ENCODE measurements at regions not wholly inside any gene's neighbourhood (a gene's known extent, or its start where the extent isn't known, plus 50 kb on each side); places are given as distances from the start of the nearest gene placed in this dataset.

DNA sequence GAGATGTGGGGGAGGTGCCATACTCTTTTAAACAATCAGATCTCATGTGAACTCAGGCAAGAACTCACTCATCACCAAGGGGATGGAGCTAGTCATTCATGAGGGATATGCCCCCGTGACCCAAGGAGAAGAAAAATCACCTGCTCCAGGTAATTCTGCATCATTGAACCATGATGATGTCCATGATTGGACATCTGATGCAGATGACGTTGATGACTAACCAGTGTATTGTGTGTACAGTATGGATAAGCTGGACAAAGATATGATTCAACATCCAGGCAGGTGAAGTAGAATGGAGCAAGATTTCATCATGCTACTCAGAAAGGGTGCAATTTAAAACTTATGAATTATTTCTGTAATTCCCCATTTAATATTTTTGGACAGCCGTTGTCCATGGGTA is 286.4 kb upstream of the SMIM31 start:
- Histone ChIP-seq H3K27me3 (ENCODE audit: control insufficient read depth, insufficient read depth, low read length, poor library complexity, severe bottlenecking) (no peaks in the 10 kb centered on the region), H3K36me3 (ENCODE audit: control insufficient read depth, insufficient read depth, low read length) (no peaks in the 10 kb centered on the region), H3K9me3 (ENCODE audit: control insufficient read depth, low read length) (no peaks in the 10 kb centered on the region), H3K4me3 (ENCODE audit: low read length) (no peak overlapping the region), H3K4me1 (ENCODE audit: control insufficient read depth, insufficient read depth, low read length) (no peaks in the 10 kb centered on the region), H3K9ac (ENCODE audit: extremely low read depth, low read length, poor library complexity, severe bottlenecking) (no peak overlapping the region), H3K27ac (ENCODE audit: low read depth, low read length) (no peak overlapping the region)
- WGBS, 2 experiments (ENCODE audit: insufficient coverage in 1 of 2, insufficient read length in 1 of 2) = 96 to 100% methylated on average over 1 to 3 of the region's 3 CpGs
- no peaks in the 10 kb centered on the region for H3K9me3 Mint-ChIP-seq
- H3K4me3 Mint-ChIP-seq = no peak overlapping the region
- H3K4me1 Mint-ChIP-seq = peaks cover 13% of the 10 kb centered on the region
- TF ChIP-seq, protein P1, sequence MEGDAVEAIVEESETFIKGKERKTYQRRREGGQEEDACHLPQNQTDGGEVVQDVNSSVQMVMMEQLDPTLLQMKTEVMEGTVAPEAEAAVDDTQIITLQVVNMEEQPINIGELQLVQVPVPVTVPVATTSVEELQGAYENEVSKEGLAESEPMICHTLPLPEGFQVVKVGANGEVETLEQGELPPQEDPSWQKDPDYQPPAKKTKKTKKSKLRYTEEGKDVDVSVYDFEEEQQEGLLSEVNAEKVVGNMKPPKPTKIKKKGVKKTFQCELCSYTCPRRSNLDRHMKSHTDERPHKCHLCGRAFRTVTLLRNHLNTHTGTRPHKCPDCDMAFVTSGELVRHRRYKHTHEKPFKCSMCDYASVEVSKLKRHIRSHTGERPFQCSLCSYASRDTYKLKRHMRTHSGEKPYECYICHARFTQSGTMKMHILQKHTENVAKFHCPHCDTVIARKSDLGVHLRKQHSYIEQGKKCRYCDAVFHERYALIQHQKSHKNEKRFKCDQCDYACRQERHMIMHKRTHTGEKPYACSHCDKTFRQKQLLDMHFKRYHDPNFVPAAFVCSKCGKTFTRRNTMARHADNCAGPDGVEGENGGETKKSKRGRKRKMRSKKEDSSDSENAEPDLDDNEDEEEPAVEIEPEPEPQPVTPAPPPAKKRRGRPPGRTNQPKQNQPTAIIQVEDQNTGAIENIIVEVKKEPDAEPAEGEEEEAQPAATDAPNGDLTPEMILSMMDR (conservative IDR thresholded peaks at IDR 0.05) = no peak
- no peak for DNase-seq
- H3K27me3 Mint-ChIP-seq (ENCODE audit: insufficient read depth) = no peaks in the 10 kb centered on the region
- H3K36me3 Mint-ChIP-seq (ENCODE audit: low read depth) = no peaks in the 10 kb centered on the region
- H3K27ac Mint-ChIP-seq = no peak overlapping the region

- Histone ChIP-seq H3K27me3 (ENCODE audit: control insufficient read depth, insufficient read depth, low read length, poor library complexity, severe bottlenecking) (no peaks in the 10 kb centered on the region), H3K4me3 (ENCODE audit: low read length) (no peak overlapping the region), H3K27ac (ENCODE audit: low read depth, low read length) (no peak overlapping the region), H3K9ac (ENCODE audit: extremely low read depth, low read length, poor library complexity, severe bottlenecking) (no peak overlapping the region), H3K4me1 (ENCODE audit: control insufficient read depth, insufficient read depth, low read length) (no peaks in the 10 kb centered on the region), H3K9me3 (ENCODE audit: control insufficient read depth, low read length) (no peaks in the 10 kb centered on the region), H3K36me3 (ENCODE audit: control insufficient read depth, insufficient read depth, low read length) (no peaks in the 10 kb centered on the region)
- H3K27me3 Mint-ChIP-seq (ENCODE audit: insufficient read depth) = no peaks in the 10 kb centered on the region
- H3K4me1 Mint-ChIP-seq = no peaks in the 10 kb centered on the region
- 93 to 94% methylated on average over 2 to 4 of the region's 4 CpGs for whole genome bisulfite sequencing, 2 experiments (ENCODE audit: insufficient coverage in 1 of 2, insufficient read length in 1 of 2)
- DNase-seq = no peak
- H3K36me3 Mint-ChIP-seq (ENCODE audit: low read depth) = no peaks in the 10 kb centered on the region
- no peaks in the 10 kb centered on the region for H3K9me3 Mint-ChIP-seq
- TF ChIP-seq, protein P1 (conservative IDR thresholded peaks at IDR 0.05) = no peak
- H3K4me3 Mint-ChIP-seq = no peak overlapping the region
- no peak overlapping the region for H3K27ac Mint-ChIP-seq
These were observed 272.4 kb upstream of the SMIM31 start for GRCh38 chr4:164481306-164482091.

DNA sequence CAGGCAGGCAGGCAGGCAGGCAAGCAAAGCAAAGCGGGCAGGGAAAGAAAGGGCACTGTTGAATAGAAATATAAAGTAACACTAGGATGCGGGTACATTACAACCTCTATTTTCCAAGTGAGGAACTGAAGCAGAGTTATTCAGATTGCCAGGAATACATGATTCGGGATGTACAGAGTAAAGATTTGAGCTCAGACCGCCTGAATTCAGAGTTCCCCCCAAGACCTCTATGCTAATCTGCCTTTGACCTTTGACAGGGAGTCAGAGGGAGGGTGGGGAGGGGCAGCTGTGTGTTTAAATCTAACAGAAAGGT is 271.9 kb upstream of the SMIM31 start:
- Mint-ChIP-seq H3K4me1 (no peaks in the 10 kb centered on the region), H3K36me3 (ENCODE audit: low read depth) (no peaks in the 10 kb centered on the region), H3K27me3 (ENCODE audit: insufficient read depth) (no peaks in the 10 kb centered on the region), H3K27ac (no peak overlapping the region), H3K9me3 (no peaks in the 10 kb centered on the region), H3K4me3 (no peak overlapping the region)
- H3K27me3 ChIP-seq (ENCODE audit: control insufficient read depth, insufficient read depth, low read length, poor library complexity, severe bottlenecking) = no peaks in the 10 kb centered on the region
- no peaks in the 10 kb centered on the region for H3K36me3 ChIP-seq (ENCODE audit: control insufficient read depth, insufficient read depth, low read length)
- no peaks in the 10 kb centered on the region for H3K9me3 ChIP-seq (ENCODE audit: control insufficient read depth, low read length)
- H3K9ac ChIP-seq (ENCODE audit: extremely low read depth, low read length, poor library complexity, severe bottlenecking) = no peak overlapping the region
- H3K4me3 ChIP-seq (ENCODE audit: low read length) = no peak overlapping the region
- H3K27ac ChIP-seq (ENCODE audit: low read depth, low read length) = no peak overlapping the region
- H3K4me1 ChIP-seq (ENCODE audit: control insufficient read depth, insufficient read depth, low read length) = no peaks in the 10 kb centered on the region
- no peak for DNase-seq
- 74 to 89% methylated on average over 3 to 4 of the region's 4 CpGs for WGBS, 2 experiments (ENCODE audit: insufficient coverage in 1 of 2, insufficient read length in 1 of 2)
- TF ChIP-seq, protein P1 (conservative IDR thresholded peaks at IDR 0.05) = no peak
